ENCODE measurements at regions not wholly inside any gene's neighbourhood (a gene's known extent, or its start where the extent isn't known, plus 50 kb on each side); places are given as distances from the start of the nearest gene placed in this dataset.

GRCh38 chr21:27329255-27329851 is 362.5 kb upstream of the ADAMTS5 start:
- TF ChIP-seq CTCF (IDR thresholded peaks at IDR 0.05; ENCODE audit: low read depth, low read length, poor library complexity, severe bottlenecking) (no peak), EZH2phosphoT487 (IDR thresholded peaks at IDR 0.05; ENCODE audit: borderline replicate concordance, low read length) (no peak)
